GM12864 (cell line): ENCODE measurements at regions not wholly inside any gene's neighbourhood (a gene's known extent, or its start where the extent isn't known, plus 50 kb on each side); places are given as distances from the start of the nearest gene placed in this dataset.

ENCODE experiments used
- DNase-seq: peaks from one replicate; pipeline ENCODE4 v3.0.0-alpha.2; 2011; ENCODE audit warnings: low read depth
- H3K4me3 ChIP-seq: 2 replicates; pipeline ENCODE4 v1.5.1; 2011; ENCODE audit warnings: mild to moderate bottlenecking, low read depth, low read length, control low read depth
- CTCF ChIP-seq: IDR thresholded peaks from 2 replicates; pipeline ENCODE4 v1.5.1; 2011; ENCODE audit warnings: low read depth, mild to moderate bottlenecking, moderate library complexity, low read length, control low read depth, inconsistent platforms; ENCODE audit errors: missing control alignments

- TF ChIP-seq CTCF, result no peak
- H3K4me3 ChIP-seq, result no peak overlapping the region
- no peak for DNase-seq
These were observed 1467.3 kb upstream of the MIR17HG start for GRCh38 chr13:89880201-89880600.

GRCh38 chr13:89883893-89884448 lies 1463.5 kb upstream of the MIR17HG start:
- TF ChIP-seq CTCF, result no peak
- H3K4me3 ChIP-seq, result no peak overlapping the region
- no peak for DNase-seq

GRCh38 chr13:89890806-89891205 lies 1456.7 kb upstream of the MIR17HG start:
- TF ChIP-seq CTCF, result no peak
- H3K4me3 ChIP-seq, result no peak overlapping the region
- DNase-seq, result no peak

GRCh38 chr13:89891416-89891815 lies 1456.1 kb upstream of the MIR17HG start:
- no peak for TF ChIP-seq CTCF
- H3K4me3 ChIP-seq, result no peak overlapping the region
- no peak for DNase-seq

GRCh38 chr13:89897681-89898080 lies 1449.8 kb upstream of the MIR17HG start:
- DNase-seq, result no peak
- TF ChIP-seq CTCF, result no peak

GRCh38 chr13:89899302-89900103 lies 1448.0 kb upstream of the MIR17HG start:
- no peak for DNase-seq
- H3K4me3 ChIP-seq, result no peak overlapping the region
- no peak for TF ChIP-seq CTCF

More at GRCh38 chr13:89897681-89898080, 1449.8 kb upstream of the MIR17HG start:
- H3K4me3 ChIP-seq, result no peak overlapping the region
